GM18861 (cell line): ENCODE measurements at regions not wholly inside any gene's neighbourhood (a gene's known extent, or its start where the extent isn't known, plus 50 kb on each side); places are given as distances from the start of the nearest gene placed in this dataset.

Source experiments
- ATAC-seq: cut with Tn5 transposase; IDR thresholded peaks from one replicate; pipeline ENCODE4 v1.9.1; 2021; ENCODE audit not compliant: unreplicated experiment

DNA sequence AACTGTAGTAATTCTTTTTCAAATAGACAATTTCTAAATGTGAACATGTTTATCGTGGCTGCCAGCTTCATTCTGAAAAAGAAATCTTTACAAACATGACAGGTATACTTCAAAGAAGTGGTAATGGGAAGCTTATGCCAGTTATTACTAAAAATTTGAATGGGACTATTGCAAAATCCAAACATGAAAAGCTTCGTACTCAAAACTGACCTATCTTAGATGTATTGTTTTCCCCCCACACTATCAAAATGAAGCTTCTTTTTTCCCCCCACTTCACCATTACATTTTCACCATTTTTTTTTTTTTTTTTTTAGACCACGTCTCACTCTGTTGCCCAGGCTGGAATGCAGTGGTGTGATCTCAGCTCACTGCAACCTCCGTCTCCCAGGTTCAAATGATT is 50.4 kb upstream of the SERTAD2 start:
- ATAC-seq, result no peak

GRCh38 chr2:64704996-64705395 is 51.3 kb upstream of the SERTAD2 start:
- no peak for ATAC-seq

DNA sequence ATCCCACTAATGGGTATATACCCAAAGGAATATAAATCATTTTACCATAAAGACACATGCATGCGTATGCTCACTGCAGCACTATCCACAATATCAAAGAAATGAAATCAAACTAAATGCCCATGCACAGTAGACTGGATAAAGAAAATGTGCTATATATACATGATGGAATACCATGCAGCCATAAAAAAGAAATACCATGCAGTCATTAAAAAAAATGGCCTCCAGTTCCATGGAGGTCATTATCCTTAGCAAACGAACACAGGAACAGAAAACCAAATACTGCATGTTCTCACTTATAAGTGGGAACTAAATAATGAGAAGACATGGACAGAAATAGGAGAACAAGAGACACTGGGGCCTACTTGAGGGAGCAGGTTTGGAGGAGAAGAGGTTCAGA is 53.6 kb upstream of the SERTAD2 start:
- no peak for ATAC-seq

- no peak for ATAC-seq
Measured at GRCh38 chr2:64708829-64709228, 55.1 kb upstream of the SERTAD2 start.

GRCh38 chr2:64711252-64711800 is 57.6 kb upstream of the SERTAD2 start:
- no peak for ATAC-seq

DNA sequence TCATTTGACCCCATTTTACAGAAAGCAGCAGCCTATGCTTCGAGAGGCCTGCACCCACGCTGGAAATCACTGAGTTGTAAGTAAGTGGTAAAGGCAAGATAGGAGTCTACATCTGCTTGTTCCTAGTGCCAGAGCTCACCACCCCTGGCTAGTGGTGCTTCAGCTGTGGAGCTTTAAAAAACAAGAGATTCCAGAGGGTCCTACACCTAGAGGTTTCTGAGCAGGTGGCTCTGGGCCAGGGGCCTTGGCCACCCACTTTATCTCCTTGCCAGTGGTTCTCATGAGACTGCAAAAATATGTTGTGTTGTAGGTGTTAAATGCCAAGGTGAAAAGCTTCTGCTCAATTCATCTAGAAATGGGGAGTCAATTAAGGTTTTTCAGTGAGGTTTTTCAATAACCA is 60.0 kb upstream of the SERTAD2 start:
- no peak for ATAC-seq

DNA sequence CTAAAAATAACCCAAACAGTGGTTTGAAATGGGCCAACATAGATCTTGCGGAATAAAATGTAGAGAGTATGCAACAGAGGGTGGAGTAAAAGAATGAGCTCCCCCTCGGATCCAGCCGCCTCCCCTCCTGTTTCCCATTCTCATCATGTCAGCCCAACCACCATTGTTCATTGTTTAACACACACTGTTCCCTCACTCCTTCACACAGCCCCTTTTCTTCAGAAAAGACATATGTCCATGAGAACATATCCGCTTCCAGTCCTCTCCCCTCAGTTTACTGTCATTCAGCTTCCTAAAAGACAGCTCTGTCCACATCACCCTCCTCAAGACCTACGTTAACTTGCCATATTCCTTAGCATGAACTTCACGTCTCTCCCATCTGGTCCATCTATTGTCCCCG is 62.9 kb upstream of the SERTAD2 start:
- no peak for ATAC-seq

GRCh38 chr2:64718250-64718885 is 64.7 kb upstream of the SERTAD2 start:
- no peak for ATAC-seq

DNA sequence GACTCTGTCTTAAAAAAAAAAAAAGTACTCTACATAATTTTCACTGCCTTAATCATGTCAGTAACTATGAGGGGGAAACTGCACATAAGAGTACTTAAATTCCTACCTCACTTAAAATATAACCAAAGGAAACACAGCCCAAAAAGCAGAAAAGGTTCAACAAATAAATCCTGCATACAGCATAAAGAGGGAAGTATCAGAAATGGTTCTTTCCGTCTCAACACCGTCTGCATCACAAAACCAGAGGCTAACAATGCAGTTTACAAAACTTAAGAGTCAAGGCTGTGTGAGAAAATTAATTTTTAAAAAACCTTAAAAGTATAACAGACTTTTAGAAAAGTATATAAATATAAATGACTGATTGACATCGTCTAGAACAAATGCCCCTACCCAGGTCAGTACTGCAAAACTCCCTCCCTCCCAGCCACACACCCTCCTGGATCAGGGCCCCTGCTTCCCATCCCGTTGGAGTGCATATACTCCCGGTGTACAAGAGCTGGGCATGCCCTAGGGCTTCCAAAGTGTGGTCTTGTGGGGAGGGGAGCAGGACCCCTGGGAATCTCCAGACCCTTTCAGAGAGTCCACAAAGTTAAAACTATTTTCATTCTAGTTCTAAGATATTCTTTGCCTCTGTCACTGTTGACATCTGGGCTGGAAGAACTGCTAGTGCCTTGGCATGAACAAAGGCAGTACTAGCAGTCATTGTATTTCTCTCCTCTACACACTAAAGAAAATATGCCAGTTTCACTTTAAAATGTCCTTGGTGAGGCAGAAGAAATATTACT is 67.0 kb upstream of the SERTAD2 start:
- ATAC-seq, result no peak

DNA sequence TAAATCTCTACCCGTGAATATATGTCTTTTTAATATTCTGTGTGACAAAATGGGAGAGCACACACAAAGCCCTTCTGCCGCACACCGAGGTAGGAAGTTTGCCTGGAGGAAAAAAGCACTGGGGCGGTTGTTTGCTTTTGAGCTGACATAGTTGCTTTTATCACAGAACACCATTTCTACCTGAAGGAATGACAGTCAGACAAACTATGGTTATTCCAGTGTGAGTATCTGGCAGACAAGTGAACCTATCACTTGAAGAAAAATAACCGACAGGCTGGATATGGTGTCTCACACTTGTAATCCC is 67.6 kb upstream of the SERTAD2 start:
- no peak for ATAC-seq

DNA sequence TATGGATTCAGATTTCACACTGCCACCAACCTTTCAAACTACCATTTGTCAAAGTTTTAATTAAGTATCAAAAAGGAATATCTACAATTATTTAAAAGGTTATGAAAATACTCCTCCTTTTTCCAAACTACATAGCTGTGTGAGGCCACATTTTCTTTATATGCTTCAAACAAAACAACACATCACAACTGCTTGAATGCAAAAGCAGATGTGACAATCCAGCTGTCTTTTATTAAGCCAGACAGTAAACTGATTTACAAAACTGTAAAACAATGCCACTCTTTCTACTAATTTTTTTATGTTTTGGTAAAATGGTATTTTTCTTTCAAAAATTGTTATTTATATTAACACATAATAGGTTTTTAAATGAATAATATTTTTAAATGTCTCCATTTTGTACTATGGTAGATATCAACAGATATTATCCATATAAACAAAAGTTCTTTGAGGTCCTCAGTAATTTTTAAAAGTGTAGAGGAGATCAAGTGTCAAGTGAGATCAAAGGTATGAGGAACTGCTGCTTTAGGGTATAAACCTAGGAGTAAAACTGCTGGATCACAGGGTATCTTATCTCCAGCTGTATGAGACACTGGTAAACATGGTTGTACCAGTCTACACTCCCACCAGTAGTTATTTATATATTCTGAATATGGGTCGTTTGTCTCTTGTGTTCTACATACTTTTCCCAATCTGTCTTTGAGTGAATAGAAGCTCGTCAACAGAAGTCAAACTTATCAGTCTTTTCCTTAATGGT is 68.8 kb upstream of the SERTAD2 start:
- no peak for ATAC-seq

GRCh38 chr2:64727013-64727767 is 73.5 kb upstream of the SERTAD2 start:
- ATAC-seq, result peak; percentile 79

GRCh38 chr2:64727843-64728463 is 74.2 kb upstream of the SERTAD2 start:
- ATAC-seq, result no peak

DNA sequence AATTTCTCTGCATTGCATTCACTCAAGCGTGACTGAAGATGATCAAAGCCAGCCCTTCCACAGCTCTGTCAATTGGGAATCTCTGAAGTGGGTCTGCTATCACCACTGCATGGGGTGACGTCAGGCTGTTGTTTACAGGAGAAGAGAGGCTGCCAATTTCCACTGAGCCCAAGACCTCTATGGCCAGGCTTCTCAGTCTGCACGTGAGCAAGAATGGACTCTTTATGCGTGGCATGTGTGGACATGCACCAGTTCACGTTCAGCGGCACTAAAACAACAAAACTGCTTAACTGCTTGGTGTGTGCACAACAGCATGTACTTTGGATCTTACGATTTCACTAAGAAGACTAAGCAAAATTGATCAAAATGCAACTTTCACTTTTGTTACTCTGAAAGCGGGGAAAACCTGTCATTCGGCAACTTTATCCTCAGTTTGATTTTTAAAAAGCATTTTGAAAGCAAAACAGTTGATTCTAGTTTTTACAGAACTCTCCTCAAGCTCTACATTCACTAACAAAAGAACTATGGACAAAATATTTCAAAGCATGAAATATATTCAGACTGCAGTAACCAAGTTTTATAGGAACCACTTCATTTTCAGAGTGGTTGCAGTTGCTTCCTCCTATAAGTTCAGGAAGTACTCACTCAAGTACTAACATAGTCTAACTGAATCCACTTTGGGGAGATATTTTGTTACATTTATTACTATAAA is 77.0 kb upstream of the SERTAD2 start:
- ATAC-seq, result no peak

DNA sequence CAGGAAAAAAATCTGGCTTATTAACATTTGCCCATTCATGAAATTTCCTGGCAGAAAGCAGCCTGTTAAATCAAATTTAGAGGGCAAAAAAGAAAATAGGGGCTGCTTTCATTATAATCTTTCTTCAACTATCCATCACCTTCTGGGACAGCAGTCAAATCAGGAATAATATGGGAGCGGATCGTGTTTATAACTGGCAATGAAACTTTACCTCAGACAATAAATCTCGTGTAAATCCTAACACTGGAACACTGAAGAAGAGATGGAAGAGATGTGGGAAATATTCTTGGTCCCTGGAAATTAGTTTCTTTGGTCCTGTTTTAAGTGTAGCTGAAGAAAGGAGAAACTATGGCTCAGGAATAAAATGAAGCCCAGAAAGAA is 77.5 kb upstream of the SERTAD2 start:
- no peak for ATAC-seq

DNA sequence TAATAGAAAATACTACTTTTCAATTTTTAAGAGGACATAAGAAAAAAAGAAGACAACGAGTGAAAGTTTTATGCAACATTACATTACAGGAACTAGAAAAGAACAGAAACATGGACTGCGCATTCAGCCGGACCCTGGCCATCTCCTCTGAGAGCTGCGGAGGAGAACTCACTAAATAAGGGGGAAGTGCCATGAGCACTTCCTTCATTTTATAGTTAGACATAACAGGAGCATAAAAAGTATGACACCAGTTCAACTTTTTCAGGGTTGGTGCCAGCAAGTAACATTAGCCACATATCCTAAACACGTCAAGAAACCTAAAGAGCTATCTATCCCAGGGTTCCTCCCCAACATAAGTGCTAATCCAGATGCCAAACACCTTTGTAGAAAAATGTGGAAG is 78.0 kb upstream of the SERTAD2 start:
- ATAC-seq, result no peak

- no peak for ATAC-seq
Measured at GRCh38 chr2:64732146-64732545, 78.4 kb upstream of the SERTAD2 start.

GRCh38 chr2:64735504-64735903 is 81.8 kb upstream of the SERTAD2 start:
- ATAC-seq, result no peak

DNA sequence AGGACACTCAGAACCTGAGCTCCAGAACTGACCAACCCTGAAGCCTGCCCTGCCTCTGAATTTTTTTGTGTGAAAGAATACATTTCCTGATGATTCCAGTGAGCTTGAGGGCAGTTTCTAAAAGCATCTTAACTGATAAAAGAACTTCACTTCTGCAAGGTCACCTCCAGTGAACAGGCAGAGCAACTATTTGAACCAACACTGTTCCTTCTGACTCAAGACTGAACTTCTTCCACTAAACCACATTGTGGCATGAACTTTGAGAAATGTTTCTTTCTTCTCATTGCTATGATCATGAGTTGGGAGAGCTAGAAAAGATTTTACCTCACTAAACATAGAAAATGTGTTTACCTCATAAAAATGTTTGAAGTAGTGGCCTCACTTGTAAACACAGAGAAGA is 83.8 kb upstream of the SERTAD2 start:
- peak; percentile 47 for ATAC-seq

GRCh38 chr2:64738026-64738425 is 84.3 kb upstream of the SERTAD2 start:
- ATAC-seq, result peak; percentile 68
